SK-N-SH (cell line): ENCODE measurements at regions not wholly inside any gene's neighbourhood (a gene's known extent, or its start where the extent isn't known, plus 50 kb on each side); places are given as distances from the start of the nearest gene placed in this dataset.

ENCODE experiments used
- CTCF ChIA-PET: fragments of 300-600, 350-600 bp; formaldehyde crosslinking; extraction: SDS; loops from one replicate; lab custom pipeline; 2021; lab: Yijun Ruan, JAX
- POLR2A ChIA-PET: fragments of 350-600 bp; sonication (Branson Sonifier 250); formaldehyde crosslinking; extraction: SDS; loops from one replicate; lab custom pipeline; 2020; ENCODE audit warnings: antibody characterized with exemption, inconsistent platforms; lab: Yijun Ruan, JAX
- DNase-seq: peaks from one replicate; pipeline ENCODE4 v3.0.0; 2012
- H2AFZ ChIP-seq: fragments of 200-600 bp; sonication (generic); 2 replicates; pipeline ENCODE4 v1.8.1; 2016; ENCODE audit warnings: antibody characterized with exemption, mild to moderate bottlenecking, low read depth
- H3F3A ChIP-seq: fragments of 200-600 bp; sonication (generic); replicated peaks from 2 replicates; pipeline ENCODE3; 2016; ENCODE audit warnings: antibody characterized with exemption, mild to moderate bottlenecking; ENCODE audit not compliant: insufficient read depth
- H3K27ac ChIP-seq, 2 experiments: fragments of 200-500 bp in 1 of 2; fragments of 200-600 bp in 1 of 2; sonication (Bioruptor generic) in 1 of 2; sonication (generic), shearing (Covaris generic) in 1 of 2; 2 replicates each; pipeline versions ENCODE4 v1.5.1 to v1.6.1; 2014 to 2016; ENCODE audit warnings: low read depth in 2 of 2, inconsistent platforms in 1 of 2, low read length in 1 of 2, mild to moderate bottlenecking in 1 of 2, mixed read lengths in 1 of 2
- H3K27me3 ChIP-seq: fragments of 200-600 bp; sonication (generic), shearing (Covaris generic); 2 replicates; pipeline ENCODE4 v1.6.1; 2016; ENCODE audit warnings: mixed run types; ENCODE audit not compliant: insufficient read depth
- H3K36me3 ChIP-seq, 2 experiments: fragments of 200-500 bp in 1 of 2; fragments of 200-600 bp in 1 of 2; sonication (Bioruptor generic) in 1 of 2; sonication (generic) in 1 of 2; replicated peaks in 1 of 2; 2 replicates each; pipeline versions ENCODE3 to v1.5.1; 2014 to 2016; ENCODE audit warnings: low read length in 1 of 2, mild to moderate bottlenecking in 1 of 2; ENCODE audit not compliant: insufficient read depth in 2 of 2, control insufficient read depth in 1 of 2
- H3K4me1 ChIP-seq, 2 experiments: fragments of 200-500 bp in 1 of 2; fragments of 200-600 bp in 1 of 2; sonication (Bioruptor generic) in 1 of 2; sonication (generic), shearing (Covaris generic) in 1 of 2; 2 replicates each; pipeline versions ENCODE4 v1.5.1 to v1.6.1; 2014 to 2016; ENCODE audit warnings: low read depth in 1 of 2, low read length in 1 of 2, mixed run types in 1 of 2; ENCODE audit not compliant: insufficient read depth in 2 of 2, control insufficient read depth in 1 of 2
- H3K4me2 ChIP-seq: fragments of 200-600 bp; sonication (generic), shearing (Covaris generic); 2 replicates; pipeline ENCODE4 v1.6.1; 2017; ENCODE audit warnings: mixed run types
- H3K4me3 ChIP-seq, 2 experiments: fragments of 200-500 bp in 1 of 2; fragments of 200-600 bp in 1 of 2; sonication (Bioruptor generic) in 1 of 2; sonication (generic), shearing (Covaris generic) in 1 of 2; 2 replicates each; pipeline versions ENCODE4 v1.5.1 to v1.8.1; 2014 to 2016; ENCODE audit warnings: low read depth in 2 of 2, inconsistent platforms in 1 of 2, low read length in 1 of 2, mild to moderate bottlenecking in 1 of 2, mixed read lengths in 1 of 2, moderate library complexity in 1 of 2
- H3K79me2 ChIP-seq: fragments of 200-600 bp; sonication (generic); 2 replicates; pipeline ENCODE4 v1.8.1; 2017; ENCODE audit warnings: mild to moderate bottlenecking; ENCODE audit not compliant: insufficient read depth
- H3K9ac ChIP-seq: fragments of 200-600 bp; sonication (generic); 2 replicates; pipeline ENCODE4 v1.6.1; 2017; ENCODE audit warnings: mixed run types
- H3K9me2 ChIP-seq: fragments of 200-600 bp; sonication (generic); 2 replicates; pipeline ENCODE4 v1.6.1; 2017; ENCODE audit warnings: mixed run types
- H3K9me3 ChIP-seq: fragments of 200-600 bp; sonication (generic); 2 replicates; pipeline ENCODE4 v1.6.1; 2017; ENCODE audit warnings: mixed run types, mild to moderate bottlenecking, moderate library complexity
- H4K20me1 ChIP-seq: fragments of 200-600 bp; sonication (generic); 2 replicates; pipeline ENCODE4 v1.6.1; 2017; ENCODE audit warnings: mild to moderate bottlenecking, mixed run types; ENCODE audit not compliant: insufficient read depth
- CTCF ChIP-seq: fragments of 200-600 bp; sonication (generic); IDR thresholded peaks from 2 replicates; pipeline ENCODE4 v1.6.1; 2017; ENCODE audit warnings: antibody characterized with exemption, mild to moderate bottlenecking, moderate library complexity
- ELF1 ChIP-seq: IDR thresholded peaks from 2 replicates; pipeline ENCODE4 v1.4.0; 2012
- EZH2phosphoT487 ChIP-seq: fragments of 200-600 bp; sonication (generic); IDR thresholded peaks from 2 replicates; pipeline ENCODE4 v1.6.1; 2017; ENCODE audit warnings: low read depth, mixed run types, mild to moderate bottlenecking, antibody characterized with exemption, moderate library complexity, borderline replicate concordance
- FOSL2 ChIP-seq: IDR thresholded peaks from 2 replicates; pipeline ENCODE4 v1.4.0; 2012; ENCODE audit warnings: low read depth, mild to moderate bottlenecking, moderate library complexity, borderline replicate concordance
- MAX ChIP-seq: IDR thresholded peaks from 2 replicates; pipeline ENCODE4 v1.4.0; 2012; ENCODE audit warnings: low read depth
- MXI1 ChIP-seq: IDR thresholded peaks from 2 replicates; pipeline ENCODE4 v1.6.1; 2012; ENCODE audit warnings: mild to moderate bottlenecking, low read depth, low read length, improper control_type of control experiment
- RFX5 ChIP-seq: IDR thresholded peaks from 2 replicates; pipeline ENCODE4 v1.6.1; 2012; ENCODE audit warnings: mild to moderate bottlenecking, improper control_type of control experiment, low read length
- RXRA ChIP-seq: IDR thresholded peaks from 2 replicates; pipeline ENCODE4 v1.4.0; 2012; ENCODE audit warnings: low read depth, mild to moderate bottlenecking, borderline replicate concordance
- SIN3A ChIP-seq: IDR thresholded peaks from 2 replicates; pipeline ENCODE4 v1.6.1; 2012; ENCODE audit warnings: low read depth, mild to moderate bottlenecking, low read length, moderate library complexity, borderline replicate concordance
- SMC3 ChIP-seq: IDR thresholded peaks from 2 replicates; pipeline ENCODE4 v1.6.1; 2012; ENCODE audit warnings: low read depth, low read length, improper control_type of control experiment
- TAF1 ChIP-seq: IDR thresholded peaks from 2 replicates; pipeline ENCODE4 v1.6.1; 2012; ENCODE audit warnings: low read depth, mild to moderate bottlenecking, low read length, moderate library complexity, borderline replicate concordance
- TEAD4 ChIP-seq: IDR thresholded peaks from 2 replicates; pipeline ENCODE4 v1.4.0; 2012; ENCODE audit warnings: mild to moderate bottlenecking, borderline replicate concordance; ENCODE audit not compliant: insufficient read depth
- USF1 ChIP-seq: IDR thresholded peaks from 2 replicates; pipeline ENCODE4 v1.4.0; 2012; ENCODE audit warnings: low read depth, borderline replicate concordance
- YY1 ChIP-seq: IDR thresholded peaks from 2 replicates; pipeline ENCODE4 v1.4.0; 2012; ENCODE audit warnings: low read depth, mild to moderate bottlenecking
- ZBTB33 ChIP-seq: IDR thresholded peaks from 2 replicates; pipeline ENCODE4 v1.4.0; 2012; ENCODE audit warnings: low read depth, borderline replicate concordance
- WGBS: methylation state at CpG from one replicate; pipeline ENCODE4 v1.1.6; 2017; ENCODE audit warnings: low lambda C conversion rate; 5-methylcytosine and 5-hydroxymethylcytosine counted together

- H3F3A ChIP-seq = no peaks in the 10 kb centered on the region
- H3K9ac ChIP-seq = no peak overlapping the region
- peaks cover 5% of the 10 kb centered on the region; the same call in 1 of the 2 replicates for H3K9me3 ChIP-seq
- no peaks in the 10 kb centered on the region for H3K79me2 ChIP-seq
- 0% methylated on average over 3 of the region's 3 CpGs for WGBS
- no peaks in the 10 kb centered on the region for H3K4me1 ChIP-seq
- H4K20me1 ChIP-seq = no peaks in the 10 kb centered on the region
- no peak overlapping the region for H3K4me3 ChIP-seq
- TF ChIP-seq MAX = no peak
- TF ChIP-seq TEAD4 = no peak
- TF ChIP-seq ELF1 = no peak
- TF ChIP-seq MXI1 = no peak
- no peak for TF ChIP-seq TAF1
- TF ChIP-seq EZH2phosphoT487 = no peak
- TF ChIP-seq YY1 = no peak
- TF ChIP-seq CTCF = no peak
- TF ChIP-seq USF1 = no peak
- TF ChIP-seq SIN3A = no peak
- TF ChIP-seq RXRA = no peak
- no peak for TF ChIP-seq FOSL2
- no peak for TF ChIP-seq ZBTB33
- no peak for TF ChIP-seq RFX5
- TF ChIP-seq SMC3 = no peak
- TF ChIP-seq, all 33 proteins: peak for 0
- ChIA-PET CTCF (no interaction called here), POLR2A (no interaction called here)
- Histone ChIP-seq H3K36me3 (no peaks in the 10 kb centered on the region), H3K27me3 (no peaks in the 10 kb centered on the region), H3K4me2 (no peak overlapping the region), H2AFZ (no peak overlapping the region), H3K9me2 (no peaks in the 10 kb centered on the region), H3K27ac (no peak overlapping the region)
- no peak for DNase-seq
Observed at GRCh38 chr7:49060743-49061142, 136.4 kb downstream of the CDC14C start.
